ENCODE measurements at regions not wholly inside any gene's neighbourhood (a gene's known extent, or its start where the extent isn't known, plus 50 kb on each side); places are given as distances from the start of the nearest gene placed in this dataset.

- TF ChIP-seq CTCF (IDR thresholded peaks at IDR 0.05; ENCODE audit: insufficient read depth, low read length, poor library complexity, severe bottlenecking) (no peak), EZH2phosphoT487 (conservative IDR thresholded peaks at IDR 0.05; ENCODE audit: low read length) (no peak)
Measured at GRCh38 chr13:50226515-50227155, 211.4 kb downstream of the KCNRG start.

Measured in SU-DHL-6 (cell line).